ENCODE measurements at regions not wholly inside any gene's neighbourhood (a gene's known extent, or its start where the extent isn't known, plus 50 kb on each side); places are given as distances from the start of the nearest gene placed in this dataset.

DNA sequence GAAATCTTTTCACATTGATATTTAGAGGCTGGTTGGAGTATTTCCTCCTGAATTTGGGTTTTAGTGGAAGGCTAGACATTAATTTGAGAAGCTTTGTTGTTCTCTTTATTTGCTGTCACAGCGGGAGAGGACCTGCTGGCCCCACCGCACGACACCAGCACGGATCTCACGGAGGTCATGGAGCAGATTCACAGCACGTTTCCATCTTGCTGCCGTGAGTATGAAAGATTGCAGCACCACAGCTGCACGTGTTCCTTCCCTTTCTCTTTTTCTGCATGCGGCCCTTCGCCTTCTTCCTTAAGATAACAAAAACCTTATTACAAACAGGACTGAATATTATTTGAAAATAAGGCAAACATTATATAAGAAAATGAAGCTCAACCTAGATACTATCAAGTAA lies 555.5 kb downstream of the UTRN start:
- TF ChIP-seq, protein P1, sequence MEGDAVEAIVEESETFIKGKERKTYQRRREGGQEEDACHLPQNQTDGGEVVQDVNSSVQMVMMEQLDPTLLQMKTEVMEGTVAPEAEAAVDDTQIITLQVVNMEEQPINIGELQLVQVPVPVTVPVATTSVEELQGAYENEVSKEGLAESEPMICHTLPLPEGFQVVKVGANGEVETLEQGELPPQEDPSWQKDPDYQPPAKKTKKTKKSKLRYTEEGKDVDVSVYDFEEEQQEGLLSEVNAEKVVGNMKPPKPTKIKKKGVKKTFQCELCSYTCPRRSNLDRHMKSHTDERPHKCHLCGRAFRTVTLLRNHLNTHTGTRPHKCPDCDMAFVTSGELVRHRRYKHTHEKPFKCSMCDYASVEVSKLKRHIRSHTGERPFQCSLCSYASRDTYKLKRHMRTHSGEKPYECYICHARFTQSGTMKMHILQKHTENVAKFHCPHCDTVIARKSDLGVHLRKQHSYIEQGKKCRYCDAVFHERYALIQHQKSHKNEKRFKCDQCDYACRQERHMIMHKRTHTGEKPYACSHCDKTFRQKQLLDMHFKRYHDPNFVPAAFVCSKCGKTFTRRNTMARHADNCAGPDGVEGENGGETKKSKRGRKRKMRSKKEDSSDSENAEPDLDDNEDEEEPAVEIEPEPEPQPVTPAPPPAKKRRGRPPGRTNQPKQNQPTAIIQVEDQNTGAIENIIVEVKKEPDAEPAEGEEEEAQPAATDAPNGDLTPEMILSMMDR (IDR thresholded peaks at IDR 0.05) = no peak
- TF ChIP-seq POLR2A (IDR thresholded peaks at IDR 0.05) (no peak), POLR2AphosphoS5 (IDR thresholded peaks at IDR 0.05) (no peak), EP300 (IDR thresholded peaks at IDR 0.05) (no peak)
